ENCODE measurements at regions not wholly inside any gene's neighbourhood (a gene's known extent, or its start where the extent isn't known, plus 50 kb on each side); places are given as distances from the start of the nearest gene placed in this dataset.

DNA sequence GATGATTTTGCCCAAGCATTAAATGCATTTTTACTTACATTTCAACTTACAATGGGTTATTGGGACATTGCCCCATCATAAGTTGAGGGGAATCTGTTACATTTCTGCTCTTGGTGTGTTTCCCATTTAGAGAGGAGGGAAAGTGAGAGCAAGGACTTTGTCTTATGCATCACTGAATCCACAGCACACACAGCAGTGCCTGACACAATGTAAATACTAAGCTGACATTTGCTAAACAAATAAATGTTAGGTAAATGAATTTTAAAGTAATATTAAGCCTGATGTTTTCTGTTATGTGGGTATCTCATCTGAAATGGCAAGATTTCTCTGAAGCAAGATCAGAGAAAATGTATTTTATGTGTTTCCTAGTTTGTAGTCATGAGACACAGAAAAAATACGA lies 143.6 kb upstream of the STXBP5 start:
- TF ChIP-seq IRF2 (CRISPR knock-in tag; IDR thresholded peaks at IDR 0.05; ENCODE audit: borderline replicate concordance, low read depth) = no peak
- TF ChIP-seq ZNF263 (CRISPR knock-in tag; IDR thresholded peaks at IDR 0.05; ENCODE audit: low read depth) = no peak
- TF ChIP-seq, protein P1, sequence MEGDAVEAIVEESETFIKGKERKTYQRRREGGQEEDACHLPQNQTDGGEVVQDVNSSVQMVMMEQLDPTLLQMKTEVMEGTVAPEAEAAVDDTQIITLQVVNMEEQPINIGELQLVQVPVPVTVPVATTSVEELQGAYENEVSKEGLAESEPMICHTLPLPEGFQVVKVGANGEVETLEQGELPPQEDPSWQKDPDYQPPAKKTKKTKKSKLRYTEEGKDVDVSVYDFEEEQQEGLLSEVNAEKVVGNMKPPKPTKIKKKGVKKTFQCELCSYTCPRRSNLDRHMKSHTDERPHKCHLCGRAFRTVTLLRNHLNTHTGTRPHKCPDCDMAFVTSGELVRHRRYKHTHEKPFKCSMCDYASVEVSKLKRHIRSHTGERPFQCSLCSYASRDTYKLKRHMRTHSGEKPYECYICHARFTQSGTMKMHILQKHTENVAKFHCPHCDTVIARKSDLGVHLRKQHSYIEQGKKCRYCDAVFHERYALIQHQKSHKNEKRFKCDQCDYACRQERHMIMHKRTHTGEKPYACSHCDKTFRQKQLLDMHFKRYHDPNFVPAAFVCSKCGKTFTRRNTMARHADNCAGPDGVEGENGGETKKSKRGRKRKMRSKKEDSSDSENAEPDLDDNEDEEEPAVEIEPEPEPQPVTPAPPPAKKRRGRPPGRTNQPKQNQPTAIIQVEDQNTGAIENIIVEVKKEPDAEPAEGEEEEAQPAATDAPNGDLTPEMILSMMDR (IDR thresholded peaks at IDR 0.05) = no peak
- no peak for TF ChIP-seq CREM (CRISPR knock-in tag; IDR thresholded peaks at IDR 0.05)
- TF ChIP-seq TP53 (CRISPR knock-in tag; IDR thresholded peaks at IDR 0.05) = no peak
- TF ChIP-seq FOXK1 (CRISPR knock-in tag; IDR thresholded peaks at IDR 0.05) = no peak
- TF ChIP-seq, protein P2, sequence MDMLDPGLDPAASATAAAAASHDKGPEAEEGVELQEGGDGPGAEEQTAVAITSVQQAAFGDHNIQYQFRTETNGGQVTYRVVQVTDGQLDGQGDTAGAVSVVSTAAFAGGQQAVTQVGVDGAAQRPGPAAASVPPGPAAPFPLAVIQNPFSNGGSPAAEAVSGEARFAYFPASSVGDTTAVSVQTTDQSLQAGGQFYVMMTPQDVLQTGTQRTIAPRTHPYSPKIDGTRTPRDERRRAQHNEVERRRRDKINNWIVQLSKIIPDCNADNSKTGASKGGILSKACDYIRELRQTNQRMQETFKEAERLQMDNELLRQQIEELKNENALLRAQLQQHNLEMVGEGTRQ (CRISPR knock-in tag; IDR thresholded peaks at IDR 0.05) = no peak
- no peak for TF ChIP-seq ZNF138 (CRISPR knock-in tag; conservative IDR thresholded peaks at IDR 0.05)
- TF ChIP-seq, protein P3, sequence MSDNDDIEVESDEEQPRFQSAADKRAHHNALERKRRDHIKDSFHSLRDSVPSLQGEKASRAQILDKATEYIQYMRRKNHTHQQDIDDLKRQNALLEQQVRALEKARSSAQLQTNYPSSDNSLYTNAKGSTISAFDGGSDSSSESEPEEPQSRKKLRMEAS (CRISPR knock-in tag; IDR thresholded peaks at IDR 0.05) = no peak
- no peak for TF ChIP-seq TCF7 (CRISPR knock-in tag; IDR thresholded peaks at IDR 0.05; ENCODE audit: low read depth)
- TF ChIP-seq KAT7 (CRISPR knock-in tag; IDR thresholded peaks at IDR 0.05; ENCODE audit: borderline replicate concordance) = no peak

Data from WTC11 (cell line).